ENCODE measurements at regions not wholly inside any gene's neighbourhood (a gene's known extent, or its start where the extent isn't known, plus 50 kb on each side); places are given as distances from the start of the nearest gene placed in this dataset.
"Not testable (repeated sequence)": the region's sequence is repeated elsewhere in the genome, so short reads cannot be mapped to it uniquely, and the experiment has no call there.

- DNase-seq: no peak
These were observed 236.8 kb upstream of the GBE1 start for GRCh38 chr3:81998139-81998755.

- DNase-seq: no peak
These were observed 235.9 kb upstream of the GBE1 start for GRCh38 chr3:81997390-81997789.

GRCh38 chr3:81995329-81995728 is 233.9 kb upstream of the GBE1 start:
- DNase-seq: no peak

- DNase-seq: no peak
These were observed 228.3 kb upstream of the GBE1 start for GRCh38 chr3:81989758-81990157.

- no peak for DNase-seq
These were observed 227.8 kb upstream of the GBE1 start for GRCh38 chr3:81989274-81989673.

- DNase-seq: not testable (repeated sequence)
These were observed 226.0 kb upstream of the GBE1 start for GRCh38 chr3:81987412-81987811.

- DNase-seq: no peak
These were observed 224.7 kb upstream of the GBE1 start for GRCh38 chr3:81985996-81986723.

- no peak for DNase-seq
These were observed 221.9 kb upstream of the GBE1 start for GRCh38 chr3:81983382-81983781.

- no peak for DNase-seq
These were observed 219.4 kb upstream of the GBE1 start for GRCh38 chr3:81980596-81981494.

GRCh38 chr3:81974751-81975150 is 213.3 kb upstream of the GBE1 start:
- no peak for DNase-seq

- DNase-seq: no peak
These were observed 207.2 kb upstream of the GBE1 start for GRCh38 chr3:81968658-81969057.

- DNase-seq: no peak
These were observed 205.9 kb upstream of the GBE1 start for GRCh38 chr3:81967393-81967792.

- DNase-seq: no peak
These were observed 204.3 kb upstream of the GBE1 start for GRCh38 chr3:81965696-81966095.

- no peak for DNase-seq
These were observed 201.0 kb upstream of the GBE1 start for GRCh38 chr3:81962396-81962795.

- no peak for DNase-seq
These were observed 197.7 kb upstream of the GBE1 start for GRCh38 chr3:81958972-81959640.

- DNase-seq: no peak
These were observed 194.4 kb upstream of the GBE1 start for GRCh38 chr3:81955878-81956277.

GRCh38 chr3:81953111-81953510 is 191.7 kb upstream of the GBE1 start:
- DNase-seq: no peak

GRCh38 chr3:81952141-81952540 is 190.7 kb upstream of the GBE1 start:
- DNase-seq: no peak

- DNase-seq: no peak
These were observed 190.2 kb upstream of the GBE1 start for GRCh38 chr3:81951636-81952035.

- no peak for DNase-seq
These were observed 189.7 kb upstream of the GBE1 start for GRCh38 chr3:81951106-81951505.

- DNase-seq: no peak
These were observed 185.9 kb upstream of the GBE1 start for GRCh38 chr3:81947359-81947758.

- DNase-seq: no peak
These were observed 177.2 kb upstream of the GBE1 start for GRCh38 chr3:81938681-81939080.

GRCh38 chr3:81936817-81937216 is 175.4 kb upstream of the GBE1 start:
- no peak for DNase-seq

Data from CD4-positive, alpha-beta T cell treated with Interleukin-4 for 4 hours (primary cell).